Osteocyte (in vitro differentiated cells): ENCODE measurements at regions not wholly inside any gene's neighbourhood (a gene's known extent, or its start where the extent isn't known, plus 50 kb on each side); places are given as distances from the start of the nearest gene placed in this dataset.

Source experiments
- DNase-seq: peaks from one replicate; pipeline ENCODE4 v3.0.0; 2021; ENCODE audit warnings: mixed read lengths; ENCODE audit not compliant: unreplicated experiment; ENCODE audit errors: extremely low spot score
- H3K27ac Mint-ChIP-seq: one replicate; pipeline ENCODE4 v1.8.0; 2021; ENCODE audit warnings: mild to moderate bottlenecking, mixed read lengths; ENCODE audit not compliant: unreplicated experiment
- H3K27me3 Mint-ChIP-seq: one replicate; pipeline ENCODE4 v1.8.0; 2021; ENCODE audit warnings: mixed read lengths; ENCODE audit not compliant: unreplicated experiment
- H3K36me3 Mint-ChIP-seq: one replicate; pipeline ENCODE4 v1.8.0; 2021; ENCODE audit warnings: mixed read lengths; ENCODE audit not compliant: unreplicated experiment
- H3K4me1 Mint-ChIP-seq: one replicate; pipeline ENCODE4 v1.8.0; 2021; ENCODE audit warnings: mixed read lengths; ENCODE audit not compliant: unreplicated experiment
- H3K4me3 Mint-ChIP-seq: one replicate; pipeline ENCODE4 v1.8.0; 2021; ENCODE audit warnings: mild to moderate bottlenecking, moderate library complexity, mixed read lengths; ENCODE audit not compliant: unreplicated experiment
- H3K9me3 Mint-ChIP-seq: one replicate; pipeline ENCODE4 v1.8.0; 2021; ENCODE audit warnings: mixed read lengths; ENCODE audit not compliant: unreplicated experiment
- TF ChIP-seq, protein P1 (sequence below): fragments of 200-600 bp; sonication (generic); IDR thresholded peaks from 2 replicates; pipeline ENCODE4 v1.5.0; 2021; ENCODE audit warnings: antibody characterized with exemption, mild to moderate bottlenecking, moderate library complexity

DNA sequence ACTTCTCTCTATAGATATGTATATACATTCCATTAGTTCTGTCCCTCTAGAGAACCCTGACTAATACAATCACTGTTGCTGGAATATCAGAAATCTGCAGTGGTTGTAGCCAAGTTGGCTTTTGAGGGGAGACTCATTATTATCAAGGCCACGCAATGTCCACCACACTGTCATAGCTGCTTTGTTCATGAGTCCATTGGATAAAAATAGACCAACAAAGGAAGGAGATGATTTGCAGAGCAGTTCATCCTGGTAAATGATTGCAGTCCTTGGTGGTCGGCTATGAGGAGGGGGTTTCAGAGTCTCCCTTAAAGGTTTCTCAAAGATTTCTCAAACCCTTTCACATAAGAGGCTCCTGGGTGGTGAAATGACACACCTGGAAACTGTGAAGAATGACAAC lies 192.8 kb upstream of the ANKH start:
- no peak for DNase-seq
- Mint-ChIP-seq H3K9me3 (no peaks in the 10 kb centered on the region), H3K4me3 (no peak overlapping the region), H3K36me3 (no peaks in the 10 kb centered on the region), H3K4me1 (no peaks in the 10 kb centered on the region), H3K27me3 (peaks cover 6% of the 10 kb centered on the region), H3K27ac (no peak overlapping the region)
- TF ChIP-seq, protein P1, sequence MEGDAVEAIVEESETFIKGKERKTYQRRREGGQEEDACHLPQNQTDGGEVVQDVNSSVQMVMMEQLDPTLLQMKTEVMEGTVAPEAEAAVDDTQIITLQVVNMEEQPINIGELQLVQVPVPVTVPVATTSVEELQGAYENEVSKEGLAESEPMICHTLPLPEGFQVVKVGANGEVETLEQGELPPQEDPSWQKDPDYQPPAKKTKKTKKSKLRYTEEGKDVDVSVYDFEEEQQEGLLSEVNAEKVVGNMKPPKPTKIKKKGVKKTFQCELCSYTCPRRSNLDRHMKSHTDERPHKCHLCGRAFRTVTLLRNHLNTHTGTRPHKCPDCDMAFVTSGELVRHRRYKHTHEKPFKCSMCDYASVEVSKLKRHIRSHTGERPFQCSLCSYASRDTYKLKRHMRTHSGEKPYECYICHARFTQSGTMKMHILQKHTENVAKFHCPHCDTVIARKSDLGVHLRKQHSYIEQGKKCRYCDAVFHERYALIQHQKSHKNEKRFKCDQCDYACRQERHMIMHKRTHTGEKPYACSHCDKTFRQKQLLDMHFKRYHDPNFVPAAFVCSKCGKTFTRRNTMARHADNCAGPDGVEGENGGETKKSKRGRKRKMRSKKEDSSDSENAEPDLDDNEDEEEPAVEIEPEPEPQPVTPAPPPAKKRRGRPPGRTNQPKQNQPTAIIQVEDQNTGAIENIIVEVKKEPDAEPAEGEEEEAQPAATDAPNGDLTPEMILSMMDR: no peak

DNA sequence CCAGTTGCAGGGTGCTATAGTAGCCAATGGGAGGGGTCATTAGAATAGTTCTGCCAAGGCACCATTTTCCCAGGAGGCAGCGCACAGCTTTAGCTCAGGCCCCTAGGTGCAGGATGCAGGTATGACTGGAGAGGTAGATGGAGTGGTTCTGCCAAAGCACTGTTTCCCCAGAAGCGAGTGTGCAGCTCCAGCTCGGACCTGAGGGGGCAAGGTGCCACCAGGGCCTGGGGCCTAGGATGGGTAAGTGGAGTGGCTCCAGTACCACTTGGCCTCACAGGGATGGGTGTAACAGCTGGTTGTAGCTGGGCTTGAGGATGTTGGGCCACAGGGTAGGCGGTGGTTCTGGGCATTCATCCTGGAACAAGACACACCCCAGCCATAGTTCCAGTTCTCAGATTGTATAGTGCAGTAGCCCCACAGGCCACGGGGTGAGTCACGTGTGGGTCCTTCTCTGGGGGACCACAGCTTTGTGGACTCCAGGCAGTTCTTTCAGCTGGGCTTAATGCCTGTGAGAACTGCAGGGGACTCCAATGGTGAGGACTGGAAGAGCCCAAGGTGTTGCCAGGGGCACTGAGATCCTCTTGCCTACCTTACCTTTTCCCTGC lies 185.5 kb upstream of the ANKH start:
- H3K36me3 Mint-ChIP-seq: no peaks in the 10 kb centered on the region
- H3K27me3 Mint-ChIP-seq: peaks cover 27% of the 10 kb centered on the region
- TF ChIP-seq, protein P1: no peak
- peaks cover 5% of the 10 kb centered on the region for H3K9me3 Mint-ChIP-seq
- no peak overlapping the region for H3K27ac Mint-ChIP-seq
- no peak for DNase-seq
- no peaks in the 10 kb centered on the region for H3K4me1 Mint-ChIP-seq
- H3K4me3 Mint-ChIP-seq: no peak overlapping the region

DNA sequence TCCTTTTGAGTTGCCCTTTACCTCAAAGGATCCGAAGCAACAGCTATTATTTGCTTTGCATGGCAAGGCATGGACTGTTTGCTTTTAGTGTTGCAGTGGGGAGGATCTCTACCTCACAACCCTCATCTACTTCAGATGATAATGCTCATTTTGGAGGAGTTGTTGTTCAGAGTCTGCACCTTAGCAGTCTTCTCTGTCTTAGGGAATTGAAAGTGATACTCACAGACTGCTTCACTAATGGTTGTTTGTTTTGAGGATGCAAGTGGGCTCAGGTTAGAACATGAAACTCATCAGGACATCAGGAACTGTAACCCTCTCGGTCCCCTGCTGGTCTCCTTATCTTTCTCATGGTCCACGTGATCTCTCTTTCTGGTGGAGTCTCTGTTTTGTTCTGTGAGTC lies 172.9 kb upstream of the ANKH start:
- H3K4me3 Mint-ChIP-seq: no peak overlapping the region
- H3K36me3 Mint-ChIP-seq: no peaks in the 10 kb centered on the region
- H3K27me3 Mint-ChIP-seq: peaks cover 36% of the 10 kb centered on the region
- no peak for DNase-seq
- H3K27ac Mint-ChIP-seq: no peak overlapping the region
- peaks cover 6% of the 10 kb centered on the region for H3K9me3 Mint-ChIP-seq
- no peaks in the 10 kb centered on the region for H3K4me1 Mint-ChIP-seq
- TF ChIP-seq, protein P1: no peak

DNA sequence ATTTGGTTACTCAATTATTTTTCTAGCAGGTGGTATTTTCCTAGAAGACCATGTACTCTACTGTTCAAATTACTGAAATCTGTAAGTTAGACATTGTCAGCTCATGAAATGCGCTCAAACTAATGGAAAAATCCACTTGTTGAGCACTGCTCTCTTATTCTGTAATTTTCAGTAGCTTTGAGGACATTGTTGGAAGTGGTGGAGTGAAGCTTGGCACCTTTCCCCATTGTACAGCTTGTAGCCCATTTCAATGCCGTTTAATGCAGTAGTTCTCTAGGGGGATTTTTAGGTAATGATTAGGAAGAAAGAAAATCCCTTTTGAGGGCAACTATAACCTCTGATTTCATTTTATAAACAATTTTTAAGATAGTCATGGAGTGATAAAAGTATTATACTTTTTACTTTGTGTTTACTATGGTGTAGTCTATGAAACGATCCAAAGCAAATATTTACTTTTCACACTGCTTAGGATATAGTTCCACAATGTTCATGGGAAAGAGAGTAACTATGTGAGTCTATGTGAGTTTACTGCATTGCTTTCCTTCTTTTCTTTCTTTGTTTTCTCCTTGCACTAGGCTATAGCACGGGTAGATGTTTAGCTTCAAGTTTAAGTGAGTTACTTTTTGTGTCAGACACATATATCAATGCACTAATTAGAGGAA lies 165.8 kb upstream of the ANKH start:
- H3K9me3 Mint-ChIP-seq: peaks cover 15% of the 10 kb centered on the region
- peaks cover 41% of the 10 kb centered on the region for H3K27me3 Mint-ChIP-seq
- no peak overlapping the region for H3K4me3 Mint-ChIP-seq
- no peaks in the 10 kb centered on the region for H3K4me1 Mint-ChIP-seq
- H3K27ac Mint-ChIP-seq: no peak overlapping the region
- TF ChIP-seq, protein P1: no peak
- DNase-seq: no peak
- H3K36me3 Mint-ChIP-seq: no peaks in the 10 kb centered on the region

DNA sequence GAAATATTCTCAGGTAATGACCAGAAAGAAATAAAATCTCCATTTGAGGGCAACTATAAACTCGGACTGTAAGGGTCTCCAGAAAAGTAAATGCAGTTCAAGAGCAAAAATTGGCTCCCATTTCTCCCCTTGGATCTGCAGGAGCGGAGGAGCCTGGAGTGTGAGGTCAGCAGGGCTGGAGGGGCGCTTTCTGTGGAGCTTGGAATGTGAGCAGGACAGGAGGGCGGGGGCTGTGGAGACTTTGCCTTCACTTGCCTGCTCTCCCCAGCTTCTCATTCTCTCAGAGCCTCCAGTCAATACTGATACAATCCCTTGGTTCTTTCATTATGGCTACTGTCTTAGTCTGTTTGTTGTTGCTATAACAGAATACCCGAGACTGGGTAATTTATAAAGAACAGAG lies 162.8 kb upstream of the ANKH start:
- Mint-ChIP-seq H3K36me3 (no peaks in the 10 kb centered on the region), H3K4me1 (no peaks in the 10 kb centered on the region), H3K27ac (no peak overlapping the region), H3K4me3 (no peak overlapping the region), H3K27me3 (peaks cover 54% of the 10 kb centered on the region), H3K9me3 (peaks cover 9% of the 10 kb centered on the region)
- TF ChIP-seq, protein P1: no peak
- no peak for DNase-seq
